Activated CD8-positive, alpha-beta memory T cell treated with anti-CD3 and anti-CD28 coated beads, Interleukin-2, amount 50 U/mL, for 1 hour (primary cell): ENCODE measurements at regions not wholly inside any gene's neighbourhood (a gene's known extent, or its start where the extent isn't known, plus 50 kb on each side); places are given as distances from the start of the nearest gene placed in this dataset.
"Not testable (repeated sequence)": the region's sequence is repeated elsewhere in the genome, so short reads cannot be mapped to it uniquely, and the experiment has no call there.

Experiments used
- DNase-seq: peaks from one replicate; pipeline ENCODE4 v3.0.0-alpha.2; 2020; ENCODE audit errors: extremely low read depth

DNA sequence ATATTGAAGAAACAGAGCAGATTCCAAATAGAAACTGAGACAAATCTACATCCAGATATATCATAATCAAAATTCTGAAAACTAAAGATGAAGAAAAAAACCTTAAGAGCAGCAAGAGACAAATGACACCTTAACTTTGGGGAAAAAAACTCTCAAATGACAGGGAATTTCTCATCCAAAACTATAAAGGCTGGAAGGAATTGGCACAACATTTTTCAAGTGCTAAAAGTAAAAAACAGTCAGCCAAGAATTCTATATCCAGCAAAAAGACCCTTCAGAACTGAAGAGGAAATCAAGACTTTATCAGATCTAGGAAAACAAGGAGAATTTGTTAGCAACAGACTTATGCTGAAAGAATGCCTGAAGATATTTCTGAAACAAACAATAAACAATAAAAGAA lies 90.3 kb upstream of the RASSF8 start:
- DNase-seq: no peak

GRCh38 chr12:25872137-25872536 lies 86.3 kb upstream of the RASSF8 start:
- no peak for DNase-seq

GRCh38 chr12:25875661-25876060 lies 82.8 kb upstream of the RASSF8 start:
- no peak for DNase-seq

DNA sequence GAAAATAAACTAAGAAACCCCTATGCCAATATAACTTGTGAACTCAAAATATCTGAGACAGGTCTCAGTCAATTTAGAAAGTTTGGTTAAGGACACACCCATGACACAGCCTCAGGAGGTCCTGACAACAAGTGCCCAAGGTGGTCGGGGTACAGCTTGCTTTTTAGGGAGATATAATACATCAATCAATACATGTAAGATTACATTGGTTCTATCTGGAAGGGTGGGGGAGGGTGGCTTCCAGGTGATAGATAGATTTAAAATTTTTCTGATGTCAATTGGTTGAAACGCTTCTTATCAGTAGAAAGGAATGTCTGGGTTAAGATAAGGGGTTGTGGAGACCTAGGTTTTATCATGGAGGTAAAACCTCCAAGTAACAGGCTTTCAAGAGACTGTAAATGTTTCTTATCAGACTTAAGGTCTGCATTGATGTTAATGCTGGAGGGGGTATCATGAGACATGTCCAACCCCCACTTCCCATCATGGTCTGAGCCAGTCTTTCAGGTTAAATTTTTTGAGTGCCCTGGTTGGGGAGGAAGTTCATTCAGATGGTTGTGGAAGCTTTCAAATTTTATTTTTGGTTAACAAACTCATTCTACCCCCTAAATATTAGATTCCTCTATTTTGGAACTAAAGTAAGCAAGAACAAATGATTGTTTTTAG lies 82.0 kb upstream of the RASSF8 start:
- DNase-seq: no peak

DNA sequence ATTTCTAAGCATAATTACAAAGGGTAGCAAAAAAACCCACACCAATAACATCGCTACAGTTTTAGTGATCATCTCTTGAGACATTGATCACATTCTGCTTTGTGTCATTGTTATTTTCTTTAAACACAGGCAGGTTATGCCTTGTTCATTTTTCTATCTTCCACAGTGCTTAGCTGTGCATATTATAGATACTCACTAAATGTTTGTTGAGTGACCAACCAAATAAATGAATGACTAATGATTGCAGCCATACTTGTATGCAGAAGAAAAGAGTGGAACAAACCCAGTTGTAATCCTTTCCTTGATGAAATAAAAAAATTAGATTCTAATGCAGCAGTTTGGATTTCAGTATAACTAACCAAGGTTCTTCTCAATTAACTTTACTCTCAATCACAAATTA lies 81.0 kb upstream of the RASSF8 start:
- no peak for DNase-seq

DNA sequence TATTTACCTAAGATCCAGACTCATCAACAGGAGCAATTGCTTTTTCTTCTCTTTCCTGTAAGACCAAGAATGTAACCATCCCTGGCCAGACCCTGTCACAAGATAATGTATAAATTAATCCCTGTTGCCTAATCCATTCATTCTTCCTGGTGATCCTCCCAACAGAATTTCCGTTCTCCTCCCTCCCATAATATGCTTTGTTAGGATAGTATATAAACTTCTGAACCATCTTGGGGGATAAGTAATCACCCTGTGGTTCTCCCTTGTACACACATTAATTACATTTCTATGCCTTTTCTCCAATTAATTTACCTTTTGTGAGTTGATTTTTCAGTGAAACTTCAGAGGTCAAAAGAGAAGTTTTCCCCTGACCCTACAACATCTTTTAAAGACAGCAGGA lies 76.2 kb upstream of the RASSF8 start:
- no peak for DNase-seq

DNA sequence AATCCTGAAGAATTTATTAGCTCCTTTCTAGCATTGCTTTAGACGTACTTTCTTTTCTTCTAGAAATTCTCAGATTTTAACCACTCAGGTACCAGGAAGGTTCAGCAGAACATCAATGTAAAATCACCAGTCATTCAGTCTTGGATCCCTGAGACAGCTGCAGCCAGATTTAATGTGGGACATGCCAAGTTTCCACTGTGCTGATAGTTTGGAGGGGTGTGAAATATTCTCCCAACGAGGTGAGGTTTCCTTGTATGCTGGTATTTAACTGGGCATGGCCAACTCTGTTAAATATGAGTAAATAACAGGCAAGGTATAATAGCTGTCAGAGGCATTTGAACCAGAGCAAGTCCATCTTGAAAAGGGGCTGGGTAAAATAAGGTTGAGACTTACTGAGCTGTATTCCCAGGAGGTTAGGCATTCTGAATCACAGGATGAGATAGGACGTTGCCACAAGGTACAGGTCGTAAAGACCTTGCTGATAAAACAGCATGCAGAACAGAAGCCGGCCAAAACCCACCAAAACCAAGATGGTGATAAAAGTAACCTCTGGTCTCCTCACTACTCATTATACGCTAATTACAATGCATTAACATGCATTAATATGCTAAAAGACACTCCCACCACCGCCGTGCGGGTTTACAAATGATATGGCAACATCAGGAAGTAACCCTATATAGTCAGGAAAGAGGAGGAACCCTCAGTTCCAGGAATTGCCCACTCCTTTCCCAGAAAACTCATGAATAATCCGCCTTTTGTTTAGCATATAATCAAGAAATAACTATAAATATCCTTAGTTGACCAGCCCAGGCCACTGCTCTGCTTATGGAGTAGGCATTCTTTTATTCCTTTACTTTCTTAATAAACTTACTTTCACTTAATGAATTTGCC lies 75.2 kb upstream of the RASSF8 start:
- no peak for DNase-seq

- no peak for DNase-seq
Observed at GRCh38 chr12:25884024-25884919, 74.2 kb upstream of the RASSF8 start.

GRCh38 chr12:25884920-25885234 lies 73.6 kb upstream of the RASSF8 start:
- DNase-seq: no peak

GRCh38 chr12:25886396-25886795 lies 72.1 kb upstream of the RASSF8 start:
- no peak for DNase-seq

DNA sequence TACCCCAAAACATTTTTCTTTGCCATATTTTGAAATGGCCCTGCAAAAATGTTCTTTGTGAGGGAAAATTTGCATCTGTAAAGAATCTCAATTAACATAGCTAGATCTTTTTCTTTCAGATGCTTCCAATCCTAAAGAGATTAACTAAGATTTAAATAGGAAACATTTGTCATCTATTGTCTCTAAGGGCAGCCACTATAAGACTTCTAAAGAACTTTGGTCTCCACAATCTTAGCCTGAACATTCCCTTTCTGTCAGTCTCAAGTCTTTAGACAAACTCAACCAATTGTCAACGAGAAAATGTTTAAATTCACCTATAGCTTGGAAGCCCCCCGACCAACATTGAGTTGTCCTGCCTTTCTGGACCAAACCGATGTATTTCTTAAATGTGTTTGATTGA lies 71.1 kb upstream of the RASSF8 start:
- no peak for DNase-seq

GRCh38 chr12:25889185-25889584 lies 69.3 kb upstream of the RASSF8 start:
- DNase-seq: no peak

DNA sequence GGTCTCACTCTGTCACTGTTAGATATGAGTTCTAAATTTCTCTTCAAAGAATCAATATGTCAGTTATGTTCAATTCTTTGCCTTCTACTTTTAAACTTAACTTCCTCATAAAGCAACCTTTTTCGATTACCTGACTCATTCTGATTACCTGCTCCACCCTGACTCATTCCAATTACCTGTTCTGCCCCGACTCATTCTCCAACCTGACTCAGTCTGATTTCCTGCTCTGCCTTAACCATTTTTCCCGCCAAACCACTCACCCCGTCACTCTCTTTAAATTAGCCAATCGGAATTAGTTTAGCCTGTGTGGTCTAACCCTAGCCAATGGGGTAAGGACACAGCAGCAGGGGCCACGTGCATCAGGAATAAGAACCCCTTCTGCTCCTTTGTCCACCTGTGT lies 67.4 kb upstream of the RASSF8 start:
- DNase-seq: not testable (repeated sequence)

- no peak for DNase-seq
Observed at GRCh38 chr12:25894759-25895158, 63.7 kb upstream of the RASSF8 start.

DNA sequence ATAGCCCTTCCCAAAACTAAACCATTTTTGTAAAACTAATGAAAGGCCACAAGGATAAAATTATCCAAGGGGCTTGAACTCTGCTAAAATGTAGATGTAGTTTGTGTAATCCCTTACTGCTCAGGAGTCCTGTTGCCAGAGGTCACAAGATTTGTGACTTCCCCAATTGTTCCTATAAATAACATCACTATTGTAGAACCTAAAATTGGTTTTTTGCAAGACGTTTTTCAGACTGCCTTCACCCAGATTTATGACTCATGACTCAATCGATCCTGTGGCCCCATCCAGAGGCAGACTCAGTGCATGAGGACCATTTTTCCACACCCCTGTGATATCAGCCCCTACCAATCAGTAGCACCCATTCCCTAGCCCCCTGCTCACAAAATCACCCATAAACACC lies 61.5 kb upstream of the RASSF8 start:
- no peak for DNase-seq

DNA sequence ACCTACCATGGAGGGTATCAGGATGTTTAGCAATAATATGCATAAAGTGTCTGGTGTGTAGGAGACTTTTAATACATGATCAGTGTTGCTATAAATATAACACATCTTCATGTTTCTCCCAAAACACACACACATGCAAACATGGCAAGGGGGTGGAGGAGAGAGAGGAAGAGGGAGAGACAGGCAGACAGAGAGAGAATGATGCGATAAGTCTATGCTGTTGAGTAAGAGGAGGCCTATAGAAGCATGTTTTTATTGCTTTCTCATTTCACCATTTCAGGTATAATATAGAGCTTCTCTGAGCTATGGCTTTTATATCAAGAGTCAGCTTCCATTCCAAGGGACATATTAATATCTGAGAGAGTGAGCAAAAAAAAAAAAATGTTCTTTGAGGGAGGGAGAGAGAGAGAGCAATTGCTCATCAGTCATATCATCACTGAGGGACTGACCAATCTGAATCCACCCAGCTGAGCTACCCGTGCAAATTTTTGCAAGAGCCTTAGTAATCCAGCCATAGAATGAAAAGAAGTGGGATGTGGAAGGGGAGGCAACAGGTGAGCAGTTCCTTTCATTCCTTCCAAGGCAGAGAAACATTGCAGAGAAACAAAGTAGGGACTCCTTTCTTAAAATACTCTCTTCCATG lies 54.8 kb upstream of the RASSF8 start:
- DNase-seq: no peak

DNA sequence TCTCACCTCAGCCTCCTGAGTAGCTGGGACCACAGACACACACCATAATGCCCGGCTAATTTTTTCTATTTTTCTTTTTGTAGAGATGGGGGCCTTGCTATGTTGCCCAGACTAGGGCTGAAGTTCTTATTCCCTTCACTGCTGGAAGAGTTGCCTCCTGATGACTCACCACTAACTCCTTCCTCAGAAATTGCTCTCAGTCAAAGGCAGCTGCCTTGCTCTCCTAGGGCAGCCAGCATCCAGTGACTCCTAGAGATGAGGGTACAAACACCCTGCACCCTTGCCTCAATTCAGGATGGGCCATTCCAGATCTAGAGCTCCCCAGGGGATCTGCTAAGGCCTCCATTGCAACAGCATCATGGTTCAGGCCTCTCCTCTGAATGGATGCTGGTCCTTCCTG lies 54.0 kb upstream of the RASSF8 start:
- no peak for DNase-seq

GRCh38 chr12:25906651-25907340 lies 51.7 kb upstream of the RASSF8 start:
- no peak for DNase-seq
